ENCODE measurements at regions not wholly inside any gene's neighbourhood (a gene's known extent, or its start where the extent isn't known, plus 50 kb on each side); places are given as distances from the start of the nearest gene placed in this dataset.

- no peak for DNase-seq (ENCODE audit: low read depth)
- H3K4me3 ChIP-seq (ENCODE audit: low read depth, low read length): no peak overlapping the region
- TF ChIP-seq CTCF (IDR thresholded peaks at IDR 0.05; ENCODE audit: low read depth, low read length, missing control alignments): no peak
Measured at GRCh38 chr9:103483471-103484096, 488.5 kb downstream of the CYLC2 start.

GRCh38 chr9:103485138-103485537, 490.0 kb downstream of the CYLC2 start:
- TF ChIP-seq CTCF (IDR thresholded peaks at IDR 0.05; ENCODE audit: low read depth, low read length, missing control alignments): no peak
- H3K4me3 ChIP-seq (ENCODE audit: low read depth, low read length): no peak overlapping the region
- no peak for DNase-seq (ENCODE audit: low read depth)

- no peak overlapping the region for H3K4me3 ChIP-seq (ENCODE audit: low read depth, low read length)
- TF ChIP-seq CTCF (IDR thresholded peaks at IDR 0.05; ENCODE audit: low read depth, low read length, missing control alignments): no peak
- no peak for DNase-seq (ENCODE audit: low read depth)
Measured at GRCh38 chr9:103514767-103515166, 519.6 kb downstream of the CYLC2 start.

- TF ChIP-seq CTCF (IDR thresholded peaks at IDR 0.05; ENCODE audit: low read depth, low read length, missing control alignments): no peak
- H3K4me3 ChIP-seq (ENCODE audit: low read depth, low read length): no peak overlapping the region
- no peak for DNase-seq (ENCODE audit: low read depth)
Measured at GRCh38 chr9:103522409-103522808, 527.3 kb downstream of the CYLC2 start.

GRCh38 chr9:103530934-103531333, 535.8 kb downstream of the CYLC2 start:
- no peak for TF ChIP-seq CTCF (IDR thresholded peaks at IDR 0.05; ENCODE audit: low read depth, low read length, missing control alignments)
- DNase-seq (ENCODE audit: low read depth): no peak
- H3K4me3 ChIP-seq (ENCODE audit: low read depth, low read length): no peak overlapping the region

GRCh38 chr9:103533318-103533717, 538.2 kb downstream of the CYLC2 start:
- TF ChIP-seq CTCF (IDR thresholded peaks at IDR 0.05; ENCODE audit: low read depth, low read length, missing control alignments): no peak
- no peak for DNase-seq (ENCODE audit: low read depth)
- no peak overlapping the region for H3K4me3 ChIP-seq (ENCODE audit: low read depth, low read length)

GRCh38 chr9:103537426-103537825, 542.3 kb downstream of the CYLC2 start:
- H3K4me3 ChIP-seq (ENCODE audit: low read depth, low read length): no peak overlapping the region
- TF ChIP-seq CTCF (IDR thresholded peaks at IDR 0.05; ENCODE audit: low read depth, low read length, missing control alignments): no peak
- DNase-seq (ENCODE audit: low read depth): no peak

Data from GM12864 (cell line).